ENCODE measurements at regions not wholly inside any gene's neighbourhood (a gene's known extent, or its start where the extent isn't known, plus 50 kb on each side); places are given as distances from the start of the nearest gene placed in this dataset.

- no peak for TF ChIP-seq POLR2A (IDR thresholded peaks at IDR 0.05)
- no peak for TF ChIP-seq CTCF (IDR thresholded peaks at IDR 0.05 in 4 of 5, conservative IDR thresholded peaks at IDR 0.05 in 1 of 5)
Observed at GRCh38 chr21:16879479-16879878, 633.4 kb upstream of the CXADR start.

Measured in gastrocnemius medialis (tissue), 4 donors.